Liver (tissue), 8 donors: ENCODE measurements at regions not wholly inside any gene's neighbourhood (a gene's known extent, or its start where the extent isn't known, plus 50 kb on each side); places are given as distances from the start of the nearest gene placed in this dataset.

Experiments used
- DNase-seq: peaks from one replicate; pipeline ENCODE4 v3.0.0-alpha.2; 2017; ENCODE audit warnings: low spot score
- H3K27ac ChIP-seq, 2 donors: one replicate each; pipeline ENCODE4 v1.7.0; 2013; ENCODE audit warnings: inconsistent platforms in 2 of 2, low read length in 2 of 2, control low read depth in 1 of 2, low read depth in 1 of 2, mild to moderate bottlenecking in 1 of 2
- H3K27me3 ChIP-seq, 4 donors: one replicate each; pipeline versions ENCODE4 v1.6.1 to v1.7.0; 2013; ENCODE audit warnings: low read length in 3 of 4, inconsistent platforms in 1 of 4, mild to moderate bottlenecking in 1 of 4, moderate library complexity in 1 of 4; ENCODE audit not compliant: control insufficient read depth in 4 of 4, insufficient read depth in 4 of 4
- H3K36me3 ChIP-seq, 4 donors: one replicate each; pipeline versions ENCODE4 v1.6.1 to v1.7.0; 2013; ENCODE audit warnings: low read length in 3 of 4, mild to moderate bottlenecking in 3 of 4, low read depth in 1 of 4, moderate library complexity in 1 of 4; ENCODE audit not compliant: control insufficient read depth in 4 of 4, insufficient read depth in 3 of 4
- H3K4me1 ChIP-seq, 4 donors: one replicate each; pipeline versions ENCODE4 v1.6.1 to v1.7.0; 2013; ENCODE audit warnings: low read length in 3 of 4, mild to moderate bottlenecking in 3 of 4, moderate library complexity in 1 of 4; ENCODE audit not compliant: control insufficient read depth in 4 of 4, insufficient read depth in 4 of 4
- H3K4me3 ChIP-seq, 3 donors: one replicate each; pipeline versions ENCODE4 v1.6.1 to v1.7.0; 2013; ENCODE audit warnings: low read length in 3 of 3, control low read depth in 1 of 3, low read depth in 1 of 3, mild to moderate bottlenecking in 1 of 3
- H3K9ac ChIP-seq, 2 donors: one replicate each; pipeline ENCODE4 v1.7.0; 2013; ENCODE audit warnings: low read length in 2 of 2, mild to moderate bottlenecking in 2 of 2, moderate library complexity in 2 of 2, control low read depth in 1 of 2, low read depth in 1 of 2
- H3K9me3 ChIP-seq, 4 donors: one replicate each; pipeline versions ENCODE4 v1.6.1 to v1.7.0; 2013; ENCODE audit warnings: low read length in 3 of 4; ENCODE audit not compliant: control insufficient read depth in 4 of 4
- EGR1 ChIP-seq, 2 donors: IDR thresholded peaks; 2 replicates each; pipeline ENCODE4 v1.6.1; 2016 to 2018; ENCODE audit warnings: antibody characterized with exemption in 2 of 2, low read depth in 2 of 2
- FOXA1 ChIP-seq: IDR thresholded peaks from 2 replicates; pipeline ENCODE4 v1.6.1; 2016; ENCODE audit warnings: antibody characterized with exemption
- FOXA2 ChIP-seq: IDR thresholded peaks from 2 replicates; pipeline ENCODE4 v1.6.1; 2016; ENCODE audit warnings: antibody characterized with exemption
- GABPA ChIP-seq, 2 donors: IDR thresholded peaks in 1 of 2; conservative IDR thresholded peaks in 1 of 2; 2 replicates each; pipeline ENCODE4 v1.6.1; 2016; ENCODE audit warnings: antibody characterized with exemption in 2 of 2, mild to moderate bottlenecking in 1 of 2, moderate library complexity in 1 of 2
- HNF4A ChIP-seq, 2 donors: conservative IDR thresholded peaks; 2 replicates each; pipeline ENCODE4 v1.6.1; 2016; ENCODE audit warnings: antibody characterized with exemption in 2 of 2, mild to moderate bottlenecking in 2 of 2
- HNF4G ChIP-seq: IDR thresholded peaks from 2 replicates; pipeline ENCODE4 v1.6.1; 2016; ENCODE audit warnings: antibody characterized with exemption
- JUND ChIP-seq, 2 donors: IDR thresholded peaks; 2 replicates each; pipeline ENCODE4 v1.6.1; 2016; ENCODE audit warnings: antibody characterized with exemption in 2 of 2
- NR2F2 ChIP-seq: IDR thresholded peaks from 2 replicates; pipeline ENCODE4 v1.6.1; 2016; ENCODE audit warnings: antibody characterized with exemption
- RAD21 ChIP-seq, 2 donors: IDR thresholded peaks; 2 replicates each; pipeline ENCODE4 v1.6.1; 2016; ENCODE audit warnings: antibody characterized with exemption in 2 of 2, mild to moderate bottlenecking in 2 of 2
- RXRA ChIP-seq, 2 donors: IDR thresholded peaks; 2 replicates each; pipeline ENCODE4 v1.6.1; 2017 to 2018; ENCODE audit warnings: antibody characterized with exemption in 2 of 2, mild to moderate bottlenecking in 1 of 2
- SP1 ChIP-seq: IDR thresholded peaks from 2 replicates; pipeline ENCODE4 v1.6.1; 2018; ENCODE audit warnings: antibody characterized with exemption, mild to moderate bottlenecking
- TAF1 ChIP-seq: conservative IDR thresholded peaks from 2 replicates; pipeline ENCODE4 v1.6.1; 2016; ENCODE audit warnings: antibody characterized with exemption, mild to moderate bottlenecking
- YY1 ChIP-seq: IDR thresholded peaks from 2 replicates; pipeline ENCODE4 v1.6.1; 2016; ENCODE audit warnings: antibody characterized with exemption, mild to moderate bottlenecking
- WGBS: extraction: QIAGEN DNeasy Blood & Tissue Kit; methylation state at CpG from one replicate; pipeline ENCODE4 v1.1.7; 2013; 5-methylcytosine and 5-hydroxymethylcytosine counted together
- TF ChIP-seq, protein P1 (sequence below): IDR thresholded peaks from 2 replicates; pipeline ENCODE4 v1.6.1; 2016; ENCODE audit warnings: antibody characterized with exemption
- TF ChIP-seq, protein P2 (sequence below): IDR thresholded peaks from 2 replicates; pipeline ENCODE4 v1.6.1; 2016; ENCODE audit warnings: antibody characterized with exemption, mild to moderate bottlenecking
- TF ChIP-seq, protein P3 (sequence below): IDR thresholded peaks from 2 replicates; pipeline ENCODE4 v1.6.1; 2016; ENCODE audit warnings: antibody characterized with exemption
- TF ChIP-seq, protein P4 (sequence below): IDR thresholded peaks from 2 replicates; pipeline ENCODE4 v1.6.1; 2016; ENCODE audit warnings: antibody characterized with exemption
- TF ChIP-seq, protein P5 (sequence below): fragments of 150-350 bp; IDR thresholded peaks from 2 replicates; pipeline ENCODE4 v1.5.1; 2017; ENCODE audit warnings: improper control_type of control experiment, low read depth, low read length; ENCODE audit not compliant: missing input control
- donor health status: healthy.
- donor health status: healthy.
- donor health status: healthy.
- donor health status: healthy.
- donor health status: healthy.

DNA sequence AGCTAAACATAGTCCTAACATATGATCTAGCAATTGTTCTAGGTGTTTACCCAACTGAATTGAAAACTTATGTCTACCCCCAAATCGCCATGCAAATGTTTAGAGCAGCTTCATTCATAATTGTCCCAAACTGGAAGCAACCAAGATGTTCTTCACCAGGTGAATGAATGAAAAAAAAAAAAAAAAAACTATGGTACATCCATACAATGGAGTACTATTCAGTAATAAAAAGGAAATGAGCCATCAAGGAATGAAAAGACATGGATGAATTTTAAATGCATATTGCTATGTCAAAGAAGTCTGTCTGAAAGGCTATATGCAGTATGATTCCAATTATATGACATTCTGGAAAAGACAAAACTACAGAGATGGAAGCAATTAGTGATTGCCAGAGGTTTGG is 98.6 kb upstream of the ITPRID2 start:
- Histone ChIP-seq H3K36me3 (no peaks in the 10 kb centered on the region), H3K27me3 (no peaks in the 10 kb centered on the region), H3K4me3 (no peak overlapping the region), H3K4me1 (peaks cover 2 to 11% (median 5%) of the 10 kb centered on the region in 4 donors), H3K27ac (no peak overlapping the region), H3K9me3 (no peaks in the 10 kb centered on the region), H3K9ac (no peak overlapping the region)
- 86% methylated on average over 1 of the region's 1 CpG for WGBS
- TF ChIP-seq RXRA (IDR thresholded peaks at IDR 0.05), result no peak
- TF ChIP-seq, protein P1, sequence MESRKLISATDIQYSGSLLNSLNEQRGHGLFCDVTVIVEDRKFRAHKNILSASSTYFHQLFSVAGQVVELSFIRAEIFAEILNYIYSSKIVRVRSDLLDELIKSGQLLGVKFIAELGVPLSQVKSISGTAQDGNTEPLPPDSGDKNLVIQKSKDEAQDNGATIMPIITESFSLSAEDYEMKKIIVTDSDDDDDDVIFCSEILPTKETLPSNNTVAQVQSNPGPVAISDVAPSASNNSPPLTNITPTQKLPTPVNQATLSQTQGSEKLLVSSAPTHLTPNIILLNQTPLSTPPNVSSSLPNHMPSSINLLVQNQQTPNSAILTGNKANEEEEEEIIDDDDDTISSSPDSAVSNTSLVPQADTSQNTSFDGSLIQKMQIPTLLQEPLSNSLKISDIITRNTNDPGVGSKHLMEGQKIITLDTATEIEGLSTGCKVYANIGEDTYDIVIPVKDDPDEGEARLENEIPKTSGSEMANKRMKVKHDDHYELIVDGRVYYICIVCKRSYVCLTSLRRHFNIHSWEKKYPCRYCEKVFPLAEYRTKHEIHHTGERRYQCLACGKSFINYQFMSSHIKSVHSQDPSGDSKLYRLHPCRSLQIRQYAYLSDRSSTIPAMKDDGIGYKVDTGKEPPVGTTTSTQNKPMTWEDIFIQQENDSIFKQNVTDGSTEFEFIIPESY, result no peak
- no peak for TF ChIP-seq FOXA1
- no peak for TF ChIP-seq FOXA2
- no peak for TF ChIP-seq HNF4G
- TF ChIP-seq, protein P2, sequence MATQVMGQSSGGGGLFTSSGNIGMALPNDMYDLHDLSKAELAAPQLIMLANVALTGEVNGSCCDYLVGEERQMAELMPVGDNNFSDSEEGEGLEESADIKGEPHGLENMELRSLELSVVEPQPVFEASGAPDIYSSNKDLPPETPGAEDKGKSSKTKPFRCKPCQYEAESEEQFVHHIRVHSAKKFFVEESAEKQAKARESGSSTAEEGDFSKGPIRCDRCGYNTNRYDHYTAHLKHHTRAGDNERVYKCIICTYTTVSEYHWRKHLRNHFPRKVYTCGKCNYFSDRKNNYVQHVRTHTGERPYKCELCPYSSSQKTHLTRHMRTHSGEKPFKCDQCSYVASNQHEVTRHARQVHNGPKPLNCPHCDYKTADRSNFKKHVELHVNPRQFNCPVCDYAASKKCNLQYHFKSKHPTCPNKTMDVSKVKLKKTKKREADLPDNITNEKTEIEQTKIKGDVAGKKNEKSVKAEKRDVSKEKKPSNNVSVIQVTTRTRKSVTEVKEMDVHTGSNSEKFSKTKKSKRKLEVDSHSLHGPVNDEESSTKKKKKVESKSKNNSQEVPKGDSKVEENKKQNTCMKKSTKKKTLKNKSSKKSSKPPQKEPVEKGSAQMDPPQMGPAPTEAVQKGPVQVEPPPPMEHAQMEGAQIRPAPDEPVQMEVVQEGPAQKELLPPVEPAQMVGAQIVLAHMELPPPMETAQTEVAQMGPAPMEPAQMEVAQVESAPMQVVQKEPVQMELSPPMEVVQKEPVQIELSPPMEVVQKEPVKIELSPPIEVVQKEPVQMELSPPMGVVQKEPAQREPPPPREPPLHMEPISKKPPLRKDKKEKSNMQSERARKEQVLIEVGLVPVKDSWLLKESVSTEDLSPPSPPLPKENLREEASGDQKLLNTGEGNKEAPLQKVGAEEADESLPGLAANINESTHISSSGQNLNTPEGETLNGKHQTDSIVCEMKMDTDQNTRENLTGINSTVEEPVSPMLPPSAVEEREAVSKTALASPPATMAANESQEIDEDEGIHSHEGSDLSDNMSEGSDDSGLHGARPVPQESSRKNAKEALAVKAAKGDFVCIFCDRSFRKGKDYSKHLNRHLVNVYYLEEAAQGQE, result no peak
- TF ChIP-seq, protein P3, sequence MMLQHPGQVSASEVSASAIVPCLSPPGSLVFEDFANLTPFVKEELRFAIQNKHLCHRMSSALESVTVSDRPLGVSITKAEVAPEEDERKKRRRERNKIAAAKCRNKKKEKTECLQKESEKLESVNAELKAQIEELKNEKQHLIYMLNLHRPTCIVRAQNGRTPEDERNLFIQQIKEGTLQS, result no peak
- TF ChIP-seq NR2F2, result no peak
- TF ChIP-seq HNF4A (conservative IDR thresholded peaks at IDR 0.05), result no peak
- TF ChIP-seq RAD21 (IDR thresholded peaks at IDR 0.05), result no peak
- no peak for TF ChIP-seq YY1
- no peak for TF ChIP-seq SP1
- no peak for DNase-seq

DNA sequence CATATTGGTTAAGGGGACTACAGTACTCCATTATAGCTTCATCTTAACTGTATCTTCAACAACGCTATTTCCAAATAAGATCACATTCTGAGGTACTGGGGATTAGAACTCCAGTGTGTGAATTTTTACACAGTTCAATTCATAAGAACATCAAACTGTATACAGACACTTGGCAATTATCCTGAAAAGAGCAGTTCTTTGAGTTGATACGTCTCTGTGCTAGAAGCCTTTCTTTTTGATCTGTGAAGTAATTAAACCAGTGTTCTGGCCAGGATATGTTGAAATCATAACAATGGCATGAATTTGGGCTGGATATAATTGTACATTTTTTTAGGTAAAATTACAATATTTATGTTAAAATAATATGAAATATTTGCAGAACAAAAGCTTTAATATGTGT is 93.5 kb upstream of the ITPRID2 start:
- Histone ChIP-seq H3K4me1 (no peaks in the 10 kb centered on the region), H3K4me3 (no peak overlapping the region), H3K27ac (no peak overlapping the region), H3K9ac (no peak overlapping the region), H3K36me3 (no peaks in the 10 kb centered on the region), H3K9me3 (no peaks in the 10 kb centered on the region), H3K27me3 (no peaks in the 10 kb centered on the region)
- TF ChIP-seq, protein P4, sequence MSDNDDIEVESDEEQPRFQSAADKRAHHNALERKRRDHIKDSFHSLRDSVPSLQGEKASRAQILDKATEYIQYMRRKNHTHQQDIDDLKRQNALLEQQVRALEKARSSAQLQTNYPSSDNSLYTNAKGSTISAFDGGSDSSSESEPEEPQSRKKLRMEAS, result no peak
- TF ChIP-seq, protein P3, result no peak
- TF ChIP-seq RXRA (IDR thresholded peaks at IDR 0.05) (no peak), YY1 (no peak), JUND (IDR thresholded peaks at IDR 0.05) (no peak), FOXA2 (no peak), HNF4G (no peak), TAF1 (no peak), GABPA (IDR thresholded peaks at IDR 0.05 in 1 of 2, conservative IDR thresholded peaks at IDR 0.05 in 1 of 2) (no peak), RAD21 (IDR thresholded peaks at IDR 0.05) (no peak), SP1 (no peak), FOXA1 (no peak), NR2F2 (no peak), EGR1 (IDR thresholded peaks at IDR 0.05; ENCODE audit: low read depth in 2 of 2) (no peak), HNF4A (conservative IDR thresholded peaks at IDR 0.05) (no peak)
- TF ChIP-seq, protein P2, result no peak
- TF ChIP-seq, protein P1, result no peak
- TF ChIP-seq, protein P5, sequence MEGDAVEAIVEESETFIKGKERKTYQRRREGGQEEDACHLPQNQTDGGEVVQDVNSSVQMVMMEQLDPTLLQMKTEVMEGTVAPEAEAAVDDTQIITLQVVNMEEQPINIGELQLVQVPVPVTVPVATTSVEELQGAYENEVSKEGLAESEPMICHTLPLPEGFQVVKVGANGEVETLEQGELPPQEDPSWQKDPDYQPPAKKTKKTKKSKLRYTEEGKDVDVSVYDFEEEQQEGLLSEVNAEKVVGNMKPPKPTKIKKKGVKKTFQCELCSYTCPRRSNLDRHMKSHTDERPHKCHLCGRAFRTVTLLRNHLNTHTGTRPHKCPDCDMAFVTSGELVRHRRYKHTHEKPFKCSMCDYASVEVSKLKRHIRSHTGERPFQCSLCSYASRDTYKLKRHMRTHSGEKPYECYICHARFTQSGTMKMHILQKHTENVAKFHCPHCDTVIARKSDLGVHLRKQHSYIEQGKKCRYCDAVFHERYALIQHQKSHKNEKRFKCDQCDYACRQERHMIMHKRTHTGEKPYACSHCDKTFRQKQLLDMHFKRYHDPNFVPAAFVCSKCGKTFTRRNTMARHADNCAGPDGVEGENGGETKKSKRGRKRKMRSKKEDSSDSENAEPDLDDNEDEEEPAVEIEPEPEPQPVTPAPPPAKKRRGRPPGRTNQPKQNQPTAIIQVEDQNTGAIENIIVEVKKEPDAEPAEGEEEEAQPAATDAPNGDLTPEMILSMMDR, result no peak
- no peak for DNase-seq
- WGBS, result 87% methylated on average over 2 of the region's 2 CpGs
